Muscle layer of duodenum (tissue), 2 donors: ENCODE measurements at regions not wholly inside any gene's neighbourhood (a gene's known extent, or its start where the extent isn't known, plus 50 kb on each side); places are given as distances from the start of the nearest gene placed in this dataset.

Source experiments
- H3K27ac ChIP-seq: one replicate; pipeline ENCODE4 v1.7.0; 2013; ENCODE audit warnings: mild to moderate bottlenecking, low read length
- H3K27me3 ChIP-seq: one replicate; pipeline ENCODE4 v1.7.0; 2013; ENCODE audit warnings: low read depth, mild to moderate bottlenecking, control low read depth, low read length
- H3K36me3 ChIP-seq, 2 donors: one replicate each; pipeline ENCODE4 v1.7.0; 2013; ENCODE audit warnings: low read length in 2 of 2, control low read depth in 1 of 2, mild to moderate bottlenecking in 1 of 2; ENCODE audit not compliant: insufficient read depth in 2 of 2, control insufficient read depth in 1 of 2
- H3K4me1 ChIP-seq, 2 donors: one replicate each; pipeline ENCODE4 v1.7.0; 2013; ENCODE audit warnings: low read length in 2 of 2, mild to moderate bottlenecking in 2 of 2, control low read depth in 1 of 2, moderate library complexity in 1 of 2; ENCODE audit not compliant: insufficient read depth in 2 of 2, control insufficient read depth in 1 of 2
- H3K4me3 ChIP-seq, 2 donors: one replicate each; pipeline ENCODE4 v1.7.0; 2013; ENCODE audit warnings: low read length in 2 of 2, low read depth in 1 of 2, mild to moderate bottlenecking in 1 of 2
- H3K9me3 ChIP-seq, 2 donors: one replicate each; pipeline ENCODE4 v1.7.0; 2013; ENCODE audit warnings: low read length in 2 of 2, control low read depth in 1 of 2, mild to moderate bottlenecking in 1 of 2; ENCODE audit not compliant: control insufficient read depth in 1 of 2
- donor health status: healthy.

DNA sequence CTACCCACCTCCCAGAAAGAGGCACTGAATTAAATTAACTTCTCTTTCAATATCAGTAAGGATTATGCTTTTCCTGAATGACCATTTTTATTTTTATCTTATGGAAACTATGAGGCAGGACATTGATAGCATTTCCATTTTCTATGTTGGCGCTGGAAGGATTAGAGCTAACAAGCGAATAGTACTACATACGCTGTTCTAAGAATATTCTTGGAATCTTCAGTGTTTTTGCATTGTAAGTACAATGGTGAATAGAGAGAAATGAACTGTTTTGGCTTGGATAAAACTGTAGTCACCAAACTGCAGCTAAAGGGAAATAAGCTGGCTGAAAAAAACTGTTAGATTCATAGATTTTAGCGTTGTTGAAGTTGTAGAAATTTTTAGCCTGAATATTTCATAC lies 779.0 kb upstream of the ADGRL4 start:
- Histone ChIP-seq H3K27ac (no peak overlapping the region), H3K4me3 (no peak overlapping the region), H3K9me3 (no peaks in the 10 kb centered on the region), H3K4me1 (no peaks in the 10 kb centered on the region), H3K27me3 (no peaks in the 10 kb centered on the region), H3K36me3 (no peaks in the 10 kb centered on the region)

DNA sequence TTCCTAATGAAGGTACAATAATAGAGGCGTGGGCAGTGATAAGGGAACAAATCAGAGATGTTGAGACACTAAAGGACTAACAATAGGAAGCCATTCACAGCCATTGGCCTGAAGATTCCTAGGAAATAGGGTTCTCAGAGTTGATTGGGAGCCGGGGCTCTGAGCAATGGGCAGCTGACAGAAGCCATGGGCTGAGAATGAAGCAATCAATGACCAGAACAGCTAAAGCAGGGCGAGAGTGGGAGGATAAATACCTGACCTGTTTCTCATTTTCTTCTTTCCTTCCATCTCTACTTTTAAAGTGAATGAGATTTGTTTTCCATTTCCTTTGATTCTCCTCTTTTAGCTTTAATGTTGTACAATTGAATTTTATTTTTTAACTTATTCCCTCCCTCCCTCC lies 774.7 kb upstream of the ADGRL4 start:
- Histone ChIP-seq H3K27me3 (no peaks in the 10 kb centered on the region), H3K4me3 (no peak overlapping the region), H3K36me3 (no peaks in the 10 kb centered on the region), H3K4me1 (no peaks in the 10 kb centered on the region), H3K9me3 (no peaks in the 10 kb centered on the region), H3K27ac (no peak overlapping the region)

DNA sequence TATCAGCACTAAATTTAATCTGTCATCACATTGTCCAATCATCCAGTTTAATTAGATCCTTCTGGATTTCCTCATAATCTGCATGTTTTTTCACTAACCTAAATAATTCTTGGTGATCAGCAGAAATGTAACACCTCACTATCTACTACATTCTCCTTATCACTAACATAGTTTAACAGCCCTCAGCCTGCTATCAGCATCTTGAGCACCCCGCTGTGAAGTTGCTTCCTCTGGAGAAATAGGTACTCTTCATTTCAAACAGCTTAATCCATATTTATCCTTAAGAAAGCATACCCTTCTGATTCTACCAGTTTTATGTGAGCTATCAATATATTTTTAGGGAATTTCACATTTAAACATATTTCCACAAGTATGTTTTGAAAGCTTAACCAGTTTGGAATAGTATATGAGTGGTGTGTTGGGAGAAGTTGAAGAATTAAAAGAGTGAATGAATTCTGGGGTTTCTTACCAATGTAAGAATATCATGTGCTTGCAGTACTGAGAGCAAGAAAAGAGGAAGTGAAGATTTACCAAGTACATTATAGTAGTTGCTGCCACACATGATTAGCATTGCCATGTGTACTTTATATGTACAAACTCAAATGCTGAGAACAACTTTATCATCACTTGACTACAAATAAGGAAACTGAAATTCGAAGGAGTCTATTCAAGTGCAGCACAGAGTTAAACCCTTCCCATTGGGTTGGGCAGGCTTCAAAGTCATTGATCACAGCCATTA lies 771.1 kb upstream of the ADGRL4 start:
- Histone ChIP-seq H3K27me3 (no peaks in the 10 kb centered on the region), H3K4me1 (no peaks in the 10 kb centered on the region), H3K27ac (no peak overlapping the region), H3K36me3 (no peaks in the 10 kb centered on the region), H3K9me3 (no peaks in the 10 kb centered on the region), H3K4me3 (no peak overlapping the region)

DNA sequence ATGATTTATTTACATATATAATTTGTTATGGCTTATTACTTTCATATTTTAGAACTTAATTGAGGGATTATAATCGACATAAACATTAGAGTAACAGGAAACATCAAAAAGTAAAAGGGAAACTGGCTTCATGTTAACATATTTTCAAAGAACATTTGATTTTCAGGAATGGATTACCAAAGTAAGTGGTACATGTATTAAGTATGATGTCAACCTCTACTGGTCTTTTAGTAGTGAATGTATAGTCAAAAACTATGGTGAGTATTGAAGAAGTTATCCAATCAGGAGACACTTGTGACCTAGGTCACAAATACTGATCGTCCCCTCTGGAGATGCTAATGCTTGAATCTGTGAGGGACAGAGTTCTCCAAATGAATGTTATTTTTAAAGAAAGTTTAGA lies 768.9 kb upstream of the ADGRL4 start:
- Histone ChIP-seq H3K27me3 (no peaks in the 10 kb centered on the region), H3K9me3 (no peaks in the 10 kb centered on the region), H3K4me3 (no peak overlapping the region), H3K36me3 (no peaks in the 10 kb centered on the region), H3K27ac (no peak overlapping the region), H3K4me1 (no peaks in the 10 kb centered on the region)

DNA sequence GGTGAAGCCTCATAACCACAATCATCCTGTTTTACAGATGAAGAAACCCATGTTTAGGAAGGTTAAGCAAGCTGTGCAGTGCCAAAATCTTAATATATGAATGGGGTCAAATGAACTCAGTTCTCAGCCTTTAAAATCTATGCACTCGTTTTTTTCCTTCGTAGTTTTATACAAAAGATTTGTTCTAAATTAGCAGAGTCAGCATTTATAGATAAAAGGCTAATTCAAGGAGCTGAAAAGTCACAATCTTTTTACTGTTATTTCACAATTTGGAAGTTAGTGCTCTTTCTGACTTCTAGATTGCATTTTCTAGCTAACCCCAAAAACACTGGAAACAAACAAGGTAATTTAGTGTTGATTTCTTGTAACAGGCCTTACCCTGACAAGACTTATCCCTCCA lies 766.9 kb upstream of the ADGRL4 start:
- Histone ChIP-seq H3K36me3 (no peaks in the 10 kb centered on the region), H3K27me3 (no peaks in the 10 kb centered on the region), H3K4me1 (no peaks in the 10 kb centered on the region), H3K27ac (no peak overlapping the region), H3K4me3 (no peak overlapping the region), H3K9me3 (no peaks in the 10 kb centered on the region)

DNA sequence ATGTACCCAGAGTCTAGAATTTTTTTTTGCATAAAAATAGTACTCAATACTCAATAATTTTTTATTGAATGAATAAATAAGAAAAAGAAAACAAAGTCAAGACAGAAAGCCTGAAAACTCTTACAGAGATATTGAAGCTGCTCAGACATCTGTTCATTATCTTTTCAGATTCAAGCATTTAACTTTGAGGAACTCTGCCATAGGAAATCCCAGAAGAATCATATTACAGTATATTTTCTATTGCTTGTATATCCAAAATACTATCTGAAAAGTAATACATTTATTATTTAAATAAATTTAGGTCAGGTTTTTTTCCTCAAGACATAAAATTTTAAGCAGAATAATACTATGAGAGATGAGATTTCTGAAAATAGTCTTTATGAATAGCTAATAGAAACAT lies 755.9 kb upstream of the ADGRL4 start:
- no peak overlapping the region for H3K27ac ChIP-seq
- H3K27me3 ChIP-seq, result no peaks in the 10 kb centered on the region
- H3K4me1 ChIP-seq, result no peaks in the 10 kb centered on the region
- H3K4me3 ChIP-seq, result no peak overlapping the region
- H3K36me3 ChIP-seq, result no peaks in the 10 kb centered on the region
- H3K9me3 ChIP-seq, result peaks cover 0 to 2% of the 10 kb centered on the region in 2 donors

DNA sequence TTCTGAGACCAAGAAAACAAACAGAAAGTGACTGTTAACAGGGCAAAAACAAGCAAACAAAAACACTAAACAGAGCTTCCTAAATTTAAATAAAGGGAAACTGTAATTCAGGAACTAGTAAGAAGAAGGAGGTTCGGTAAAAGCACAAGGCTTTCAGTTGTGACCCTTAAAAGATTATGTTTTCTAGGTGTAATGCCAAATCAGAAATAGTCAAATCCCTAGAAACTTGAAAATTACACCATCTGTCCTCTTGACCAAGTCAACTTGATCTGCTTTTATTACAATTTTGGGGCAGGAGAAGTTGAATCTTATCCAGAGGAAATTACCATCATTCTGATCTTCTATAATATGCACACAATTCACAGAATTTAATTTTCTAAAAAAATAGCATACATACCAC lies 754.0 kb upstream of the ADGRL4 start:
- H3K27ac ChIP-seq, result no peak overlapping the region
- H3K4me3 ChIP-seq, result no peak overlapping the region
- peaks cover 0 to 2% of the 10 kb centered on the region in 2 donors for H3K9me3 ChIP-seq

DNA sequence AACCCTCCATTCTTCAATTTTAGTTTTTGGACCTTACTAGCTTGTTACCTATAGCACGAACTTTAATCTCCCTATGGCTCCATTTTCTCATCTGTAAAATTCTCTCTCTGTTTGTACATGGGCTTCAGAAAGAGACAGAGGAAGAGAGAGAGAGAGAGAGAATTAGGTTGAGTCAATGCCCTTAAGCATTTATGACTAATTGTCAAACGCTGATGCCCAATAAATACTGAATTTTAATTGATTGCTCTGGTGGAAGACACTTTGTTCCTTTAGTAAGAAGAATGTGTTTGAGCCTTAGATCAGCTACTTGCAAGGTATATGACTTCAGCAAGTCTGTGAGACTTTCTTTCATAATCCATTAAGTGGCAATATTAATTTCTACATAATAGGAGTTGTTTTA lies 743.1 kb upstream of the ADGRL4 start:
- no peak overlapping the region for H3K27ac ChIP-seq
- H3K4me3 ChIP-seq, result no peak overlapping the region
- H3K27me3 ChIP-seq, result no peaks in the 10 kb centered on the region
- H3K4me1 ChIP-seq, result no peaks in the 10 kb centered on the region
- H3K9me3 ChIP-seq, result no peaks in the 10 kb centered on the region
- no peaks in the 10 kb centered on the region for H3K36me3 ChIP-seq

More for the DNA sequence above, 754.0 kb upstream of the ADGRL4 start:
- Histone ChIP-seq H3K36me3 (no peaks in the 10 kb centered on the region), H3K4me1 (no peaks in the 10 kb centered on the region), H3K27me3 (no peaks in the 10 kb centered on the region)

DNA sequence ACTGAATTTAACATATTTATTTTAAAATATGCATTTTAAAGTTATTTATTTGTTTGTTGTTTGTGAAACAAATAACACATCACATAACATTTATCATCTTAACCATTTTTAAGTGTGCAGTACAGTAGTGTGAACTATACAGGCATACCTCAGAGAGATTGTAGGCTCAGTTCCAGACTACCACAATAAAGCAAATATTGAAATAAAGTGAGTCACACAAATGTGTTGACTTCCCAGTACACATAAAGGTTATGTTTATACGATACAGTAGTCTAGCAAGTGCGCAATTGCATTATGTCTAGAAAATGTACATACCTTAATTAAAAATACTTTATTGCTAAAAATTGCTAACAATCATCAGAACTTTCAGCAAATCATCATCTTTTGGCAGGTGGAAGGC lies 739.4 kb upstream of the ADGRL4 start:
- H3K4me1 ChIP-seq, result no peaks in the 10 kb centered on the region
- H3K36me3 ChIP-seq, result no peaks in the 10 kb centered on the region
- H3K4me3 ChIP-seq, result no peak overlapping the region
- H3K27me3 ChIP-seq, result no peaks in the 10 kb centered on the region
- H3K9me3 ChIP-seq, result no peaks in the 10 kb centered on the region
- no peak overlapping the region for H3K27ac ChIP-seq

DNA sequence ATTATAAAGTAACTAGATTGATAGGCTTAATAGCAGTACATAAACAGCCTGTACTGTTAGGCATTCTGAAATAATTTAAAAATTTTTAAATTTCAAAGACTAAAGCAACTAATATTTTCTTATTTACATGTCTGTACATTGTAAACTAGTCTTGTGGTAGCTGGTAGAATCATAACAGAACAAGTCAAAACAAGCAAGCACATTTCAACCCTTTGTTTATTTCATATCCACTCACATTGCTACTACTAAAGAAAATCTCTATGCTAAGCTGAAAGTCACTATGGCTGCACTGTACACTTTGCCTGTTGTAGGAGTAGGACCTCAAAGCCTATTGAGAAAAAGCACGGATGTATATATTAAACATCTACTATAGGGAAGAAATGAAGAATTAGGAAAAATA lies 738.2 kb upstream of the ADGRL4 start:
- H3K4me3 ChIP-seq, result no peak overlapping the region
- H3K9me3 ChIP-seq, result no peaks in the 10 kb centered on the region
- H3K4me1 ChIP-seq, result no peaks in the 10 kb centered on the region
- H3K36me3 ChIP-seq, result no peaks in the 10 kb centered on the region
- H3K27ac ChIP-seq, result no peak overlapping the region
- H3K27me3 ChIP-seq, result no peaks in the 10 kb centered on the region

DNA sequence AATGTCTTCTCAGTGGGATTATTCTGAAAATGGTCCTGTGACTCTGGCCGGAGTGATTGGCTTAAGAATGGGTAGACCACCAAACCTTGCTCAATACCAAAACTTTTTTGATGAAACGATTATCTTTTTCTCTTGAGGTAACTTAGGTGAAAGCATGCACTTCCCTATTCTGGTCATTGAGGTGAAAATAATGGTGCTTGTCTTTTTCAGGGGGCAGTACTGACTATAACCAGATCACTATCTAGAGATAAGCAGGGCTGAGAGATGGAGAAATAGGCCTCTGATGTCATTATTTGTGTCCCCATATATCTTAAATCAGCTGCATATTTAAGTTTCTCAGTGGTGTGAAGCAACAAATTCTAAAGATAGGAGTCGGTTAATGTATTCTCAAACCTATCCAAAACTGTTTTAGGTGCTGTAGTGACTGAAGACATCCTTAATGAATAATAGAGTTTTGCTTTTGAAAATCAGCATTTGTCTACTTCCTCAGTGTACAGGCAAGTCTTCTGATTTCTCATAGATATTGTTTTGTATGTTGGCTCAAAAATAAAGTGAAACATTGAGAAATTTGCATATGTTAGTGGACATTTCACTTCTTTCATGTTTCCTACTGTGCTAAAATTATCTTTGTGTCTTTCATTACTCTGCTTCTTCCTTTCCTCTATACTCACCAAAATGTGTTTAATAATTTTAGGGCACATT lies 735.3 kb upstream of the ADGRL4 start:
- Histone ChIP-seq H3K27ac (no peak overlapping the region), H3K4me1 (no peaks in the 10 kb centered on the region), H3K4me3 (no peak overlapping the region), H3K36me3 (no peaks in the 10 kb centered on the region), H3K9me3 (peaks cover 0 to 4% of the 10 kb centered on the region in 2 donors), H3K27me3 (no peaks in the 10 kb centered on the region)

DNA sequence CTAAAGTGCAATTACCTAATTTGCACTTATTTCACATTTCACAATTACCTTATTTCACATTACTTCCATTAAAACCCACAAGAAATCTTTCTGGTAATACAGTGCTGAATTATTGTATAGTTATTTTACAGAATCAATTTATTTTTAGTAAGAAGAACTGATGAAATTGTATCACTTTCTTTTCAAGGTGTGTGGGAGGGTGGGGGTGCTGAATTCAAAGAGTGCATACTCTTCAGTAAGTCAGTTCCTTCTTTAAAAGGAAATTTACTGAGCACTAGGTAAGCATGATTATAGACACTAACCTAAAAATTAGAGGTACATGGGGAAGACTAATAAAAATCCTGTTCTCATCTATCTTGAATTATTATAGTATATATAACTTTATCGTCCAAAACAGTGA lies 731.6 kb upstream of the ADGRL4 start:
- H3K9me3 ChIP-seq, result peaks cover 0 to 4% of the 10 kb centered on the region in 2 donors
- H3K36me3 ChIP-seq, result no peaks in the 10 kb centered on the region
- no peak overlapping the region for H3K27ac ChIP-seq
- no peak overlapping the region for H3K4me3 ChIP-seq
- H3K4me1 ChIP-seq, result no peaks in the 10 kb centered on the region
- no peaks in the 10 kb centered on the region for H3K27me3 ChIP-seq
